Activated CD4-positive, alpha-beta T cell treated with anti-CD3 and anti-CD28 coated beads, Interleukin-2, amount 50 U/mL, for 48 hours (primary cell): ENCODE measurements at regions not wholly inside any gene's neighbourhood (a gene's known extent, or its start where the extent isn't known, plus 50 kb on each side); places are given as distances from the start of the nearest gene placed in this dataset.
"Not testable (repeated sequence)": the region's sequence is repeated elsewhere in the genome, so short reads cannot be mapped to it uniquely, and the experiment has no call there.

Experiments used
- DNase-seq, 2 experiments: peaks; one replicate each; pipeline ENCODE4 v3.0.0-alpha.2; 2020

GRCh38 chr18:78242254-78242643, 737.4 kb upstream of the SALL3 start:
- no peak for DNase-seq

- DNase-seq = no peak
Measured at GRCh38 chr18:78242806-78243205, 736.8 kb upstream of the SALL3 start.

- no peak for DNase-seq
Measured at GRCh38 chr18:78244779-78245178, 734.8 kb upstream of the SALL3 start.

- no peak for DNase-seq
Measured at GRCh38 chr18:78245451-78245850, 734.2 kb upstream of the SALL3 start.

GRCh38 chr18:78246050-78246449, 733.6 kb upstream of the SALL3 start:
- no peak for DNase-seq

GRCh38 chr18:78246588-78246987, 733.0 kb upstream of the SALL3 start:
- no peak for DNase-seq

- no peak for DNase-seq
Measured at GRCh38 chr18:78247615-78248289, 731.9 kb upstream of the SALL3 start.

GRCh38 chr18:78255013-78255412, 724.6 kb upstream of the SALL3 start:
- DNase-seq = no peak

GRCh38 chr18:78268226-78268988, 711.2 kb upstream of the SALL3 start:
- no peak for DNase-seq

- no peak for DNase-seq
Measured at GRCh38 chr18:78271790-78272189, 707.8 kb upstream of the SALL3 start.

GRCh38 chr18:78273876-78274275, 705.7 kb upstream of the SALL3 start:
- DNase-seq = no peak

- DNase-seq = not testable (repeated sequence)
Measured at GRCh38 chr18:78283425-78283824, 696.2 kb upstream of the SALL3 start.

GRCh38 chr18:78292618-78293380, 686.8 kb upstream of the SALL3 start:
- DNase-seq = no peak

- no peak for DNase-seq
Measured at GRCh38 chr18:78293540-78293939, 686.1 kb upstream of the SALL3 start.

- DNase-seq = no peak
Measured at GRCh38 chr18:78293940-78294541, 685.6 kb upstream of the SALL3 start.

- DNase-seq = no peak
Measured at GRCh38 chr18:78295262-78295661, 684.4 kb upstream of the SALL3 start.

GRCh38 chr18:78296166-78296565, 683.5 kb upstream of the SALL3 start:
- no peak for DNase-seq

- no peak for DNase-seq
Measured at GRCh38 chr18:78297048-78297447, 682.6 kb upstream of the SALL3 start.

- no peak for DNase-seq
Measured at GRCh38 chr18:78303519-78304191, 676.0 kb upstream of the SALL3 start.

GRCh38 chr18:78304192-78305164, 675.1 kb upstream of the SALL3 start:
- no peak for DNase-seq

- no peak for DNase-seq
Measured at GRCh38 chr18:78305789-78306188, 673.8 kb upstream of the SALL3 start.

GRCh38 chr18:78309307-78309706, 670.3 kb upstream of the SALL3 start:
- DNase-seq = no peak
